Endometrial microvascular endothelial cells (primary cell): ENCODE measurements at regions not wholly inside any gene's neighbourhood (a gene's known extent, or its start where the extent isn't known, plus 50 kb on each side); places are given as distances from the start of the nearest gene placed in this dataset.

ENCODE experiments used
- in situ Hi-C: cut with HindIII; loops from 2 replicates; pipeline ENCODE4 v1.10.0; 2017; ENCODE audit warnings: low sequenced_read_pairs, low pct_unique_long_range_greater_than_20kb; ENCODE audit errors: inconsistent ontology term

GRCh38 chr1:224873434-224874369, 55.8 kb upstream of the DNAH14 start:
- in situ Hi-C loops = loop anchor here (25.0 kb wide), 1 partner anchor 361 kb away; no protein-coding TSS in a partner anchor

GRCh38 chr1:224874775-224875174, 54.7 kb upstream of the DNAH14 start:
- in situ Hi-C loops = loop anchor here (25.0 kb wide), 1 partner anchor 362 kb away; no protein-coding TSS in a partner anchor

- in situ Hi-C loops = no loop called here
Measured at GRCh38 chr1:224879162-224879803, 50.2 kb upstream of the DNAH14 start.
